ENCODE measurements at regions not wholly inside any gene's neighbourhood (a gene's known extent, or its start where the extent isn't known, plus 50 kb on each side); places are given as distances from the start of the nearest gene placed in this dataset.

GRCh38 chr4:14581741-14582140, 420.5 kb upstream of the CPEB2 start:
- TF ChIP-seq CTCF (IDR thresholded peaks at IDR 0.05) (no peak), POLR2A (IDR thresholded peaks at IDR 0.05) (no peak)

All from tibial nerve (tissue), 3 donors.